Liver (tissue), 8 donors: ENCODE measurements at regions not wholly inside any gene's neighbourhood (a gene's known extent, or its start where the extent isn't known, plus 50 kb on each side); places are given as distances from the start of the nearest gene placed in this dataset.

Experiments used
- DNase-seq: peaks from one replicate; pipeline ENCODE4 v3.0.0-alpha.2; 2017; ENCODE audit warnings: low spot score
- H3K27ac ChIP-seq, 2 donors: one replicate each; pipeline ENCODE4 v1.7.0; 2013; ENCODE audit warnings: inconsistent platforms in 2 of 2, low read length in 2 of 2, control low read depth in 1 of 2, low read depth in 1 of 2, mild to moderate bottlenecking in 1 of 2
- H3K27me3 ChIP-seq, 4 donors: one replicate each; pipeline versions ENCODE4 v1.6.1 to v1.7.0; 2013; ENCODE audit warnings: low read length in 3 of 4, inconsistent platforms in 1 of 4, mild to moderate bottlenecking in 1 of 4, moderate library complexity in 1 of 4; ENCODE audit not compliant: control insufficient read depth in 4 of 4, insufficient read depth in 4 of 4
- H3K36me3 ChIP-seq, 4 donors: one replicate each; pipeline versions ENCODE4 v1.6.1 to v1.7.0; 2013; ENCODE audit warnings: low read length in 3 of 4, mild to moderate bottlenecking in 3 of 4, low read depth in 1 of 4, moderate library complexity in 1 of 4; ENCODE audit not compliant: control insufficient read depth in 4 of 4, insufficient read depth in 3 of 4
- H3K4me1 ChIP-seq, 4 donors: one replicate each; pipeline versions ENCODE4 v1.6.1 to v1.7.0; 2013; ENCODE audit warnings: low read length in 3 of 4, mild to moderate bottlenecking in 3 of 4, moderate library complexity in 1 of 4; ENCODE audit not compliant: control insufficient read depth in 4 of 4, insufficient read depth in 4 of 4
- H3K4me3 ChIP-seq, 3 donors: one replicate each; pipeline versions ENCODE4 v1.6.1 to v1.7.0; 2013; ENCODE audit warnings: low read length in 3 of 3, control low read depth in 1 of 3, low read depth in 1 of 3, mild to moderate bottlenecking in 1 of 3
- H3K9ac ChIP-seq, 2 donors: one replicate each; pipeline ENCODE4 v1.7.0; 2013; ENCODE audit warnings: low read length in 2 of 2, mild to moderate bottlenecking in 2 of 2, moderate library complexity in 2 of 2, control low read depth in 1 of 2, low read depth in 1 of 2
- H3K9me3 ChIP-seq, 4 donors: one replicate each; pipeline versions ENCODE4 v1.6.1 to v1.7.0; 2013; ENCODE audit warnings: low read length in 3 of 4; ENCODE audit not compliant: control insufficient read depth in 4 of 4
- EGR1 ChIP-seq, 2 donors: IDR thresholded peaks; 2 replicates each; pipeline ENCODE4 v1.6.1; 2016 to 2018; ENCODE audit warnings: antibody characterized with exemption in 2 of 2, low read depth in 2 of 2
- FOXA1 ChIP-seq: IDR thresholded peaks from 2 replicates; pipeline ENCODE4 v1.6.1; 2016; ENCODE audit warnings: antibody characterized with exemption
- FOXA2 ChIP-seq: IDR thresholded peaks from 2 replicates; pipeline ENCODE4 v1.6.1; 2016; ENCODE audit warnings: antibody characterized with exemption
- GABPA ChIP-seq, 2 donors: IDR thresholded peaks in 1 of 2; conservative IDR thresholded peaks in 1 of 2; 2 replicates each; pipeline ENCODE4 v1.6.1; 2016; ENCODE audit warnings: antibody characterized with exemption in 2 of 2, mild to moderate bottlenecking in 1 of 2, moderate library complexity in 1 of 2
- HNF4A ChIP-seq, 2 donors: conservative IDR thresholded peaks; 2 replicates each; pipeline ENCODE4 v1.6.1; 2016; ENCODE audit warnings: antibody characterized with exemption in 2 of 2, mild to moderate bottlenecking in 2 of 2
- HNF4G ChIP-seq: IDR thresholded peaks from 2 replicates; pipeline ENCODE4 v1.6.1; 2016; ENCODE audit warnings: antibody characterized with exemption
- JUND ChIP-seq, 2 donors: IDR thresholded peaks; 2 replicates each; pipeline ENCODE4 v1.6.1; 2016; ENCODE audit warnings: antibody characterized with exemption in 2 of 2
- NR2F2 ChIP-seq: IDR thresholded peaks from 2 replicates; pipeline ENCODE4 v1.6.1; 2016; ENCODE audit warnings: antibody characterized with exemption
- RAD21 ChIP-seq, 2 donors: IDR thresholded peaks; 2 replicates each; pipeline ENCODE4 v1.6.1; 2016; ENCODE audit warnings: antibody characterized with exemption in 2 of 2, mild to moderate bottlenecking in 2 of 2
- RXRA ChIP-seq, 2 donors: IDR thresholded peaks; 2 replicates each; pipeline ENCODE4 v1.6.1; 2017 to 2018; ENCODE audit warnings: antibody characterized with exemption in 2 of 2, mild to moderate bottlenecking in 1 of 2
- SP1 ChIP-seq: IDR thresholded peaks from 2 replicates; pipeline ENCODE4 v1.6.1; 2018; ENCODE audit warnings: antibody characterized with exemption, mild to moderate bottlenecking
- TAF1 ChIP-seq: conservative IDR thresholded peaks from 2 replicates; pipeline ENCODE4 v1.6.1; 2016; ENCODE audit warnings: antibody characterized with exemption, mild to moderate bottlenecking
- YY1 ChIP-seq: IDR thresholded peaks from 2 replicates; pipeline ENCODE4 v1.6.1; 2016; ENCODE audit warnings: antibody characterized with exemption, mild to moderate bottlenecking
- WGBS: extraction: QIAGEN DNeasy Blood & Tissue Kit; methylation state at CpG from one replicate; pipeline ENCODE4 v1.1.7; 2013; 5-methylcytosine and 5-hydroxymethylcytosine counted together
- TF ChIP-seq, protein P1 (sequence below): IDR thresholded peaks from 2 replicates; pipeline ENCODE4 v1.6.1; 2016; ENCODE audit warnings: antibody characterized with exemption, mild to moderate bottlenecking
- TF ChIP-seq, protein P2 (sequence below): IDR thresholded peaks from 2 replicates; pipeline ENCODE4 v1.6.1; 2016; ENCODE audit warnings: antibody characterized with exemption
- TF ChIP-seq, protein P3 (sequence below): IDR thresholded peaks from 2 replicates; pipeline ENCODE4 v1.6.1; 2016; ENCODE audit warnings: antibody characterized with exemption
- TF ChIP-seq, protein P4 (sequence below): IDR thresholded peaks from 2 replicates; pipeline ENCODE4 v1.6.1; 2016; ENCODE audit warnings: antibody characterized with exemption
- TF ChIP-seq, protein P5 (sequence below): fragments of 150-350 bp; IDR thresholded peaks from 2 replicates; pipeline ENCODE4 v1.5.1; 2017; ENCODE audit warnings: improper control_type of control experiment, low read depth, low read length; ENCODE audit not compliant: missing input control
- donor health status: healthy.
- donor health status: healthy.
- donor health status: healthy.
- donor health status: healthy.
- donor health status: healthy.

DNA sequence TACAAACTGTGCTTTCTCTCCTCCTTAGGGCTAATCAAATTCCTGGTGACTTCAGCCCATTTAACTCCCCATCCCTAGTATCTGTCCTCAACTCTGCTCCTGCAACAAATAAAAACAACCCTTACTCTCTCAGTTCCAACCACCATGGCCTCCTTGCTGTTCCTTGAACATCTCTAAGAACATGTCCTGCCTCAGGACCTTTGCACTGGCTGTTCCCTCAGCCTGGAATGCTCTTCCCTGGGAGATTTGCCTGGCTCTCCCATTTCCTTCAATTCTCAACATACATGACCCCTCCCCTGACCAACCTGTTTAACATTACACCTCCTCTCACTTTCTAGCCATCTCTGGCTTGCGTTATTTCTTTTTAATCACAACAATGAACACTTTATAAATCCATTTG is 170.5 kb downstream of the PTPN11 start:
- no peak for DNase-seq
- TF ChIP-seq SP1, result no peak
- no peak for TF ChIP-seq NR2F2
- TF ChIP-seq, protein P1, sequence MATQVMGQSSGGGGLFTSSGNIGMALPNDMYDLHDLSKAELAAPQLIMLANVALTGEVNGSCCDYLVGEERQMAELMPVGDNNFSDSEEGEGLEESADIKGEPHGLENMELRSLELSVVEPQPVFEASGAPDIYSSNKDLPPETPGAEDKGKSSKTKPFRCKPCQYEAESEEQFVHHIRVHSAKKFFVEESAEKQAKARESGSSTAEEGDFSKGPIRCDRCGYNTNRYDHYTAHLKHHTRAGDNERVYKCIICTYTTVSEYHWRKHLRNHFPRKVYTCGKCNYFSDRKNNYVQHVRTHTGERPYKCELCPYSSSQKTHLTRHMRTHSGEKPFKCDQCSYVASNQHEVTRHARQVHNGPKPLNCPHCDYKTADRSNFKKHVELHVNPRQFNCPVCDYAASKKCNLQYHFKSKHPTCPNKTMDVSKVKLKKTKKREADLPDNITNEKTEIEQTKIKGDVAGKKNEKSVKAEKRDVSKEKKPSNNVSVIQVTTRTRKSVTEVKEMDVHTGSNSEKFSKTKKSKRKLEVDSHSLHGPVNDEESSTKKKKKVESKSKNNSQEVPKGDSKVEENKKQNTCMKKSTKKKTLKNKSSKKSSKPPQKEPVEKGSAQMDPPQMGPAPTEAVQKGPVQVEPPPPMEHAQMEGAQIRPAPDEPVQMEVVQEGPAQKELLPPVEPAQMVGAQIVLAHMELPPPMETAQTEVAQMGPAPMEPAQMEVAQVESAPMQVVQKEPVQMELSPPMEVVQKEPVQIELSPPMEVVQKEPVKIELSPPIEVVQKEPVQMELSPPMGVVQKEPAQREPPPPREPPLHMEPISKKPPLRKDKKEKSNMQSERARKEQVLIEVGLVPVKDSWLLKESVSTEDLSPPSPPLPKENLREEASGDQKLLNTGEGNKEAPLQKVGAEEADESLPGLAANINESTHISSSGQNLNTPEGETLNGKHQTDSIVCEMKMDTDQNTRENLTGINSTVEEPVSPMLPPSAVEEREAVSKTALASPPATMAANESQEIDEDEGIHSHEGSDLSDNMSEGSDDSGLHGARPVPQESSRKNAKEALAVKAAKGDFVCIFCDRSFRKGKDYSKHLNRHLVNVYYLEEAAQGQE, result no peak
- no peak for TF ChIP-seq HNF4G
- TF ChIP-seq FOXA1, result no peak
- no peak for TF ChIP-seq RAD21 (IDR thresholded peaks at IDR 0.05)
- no peak for TF ChIP-seq TAF1
- TF ChIP-seq JUND (IDR thresholded peaks at IDR 0.05), result no peak
- TF ChIP-seq GABPA (IDR thresholded peaks at IDR 0.05 in 1 of 2, conservative IDR thresholded peaks at IDR 0.05 in 1 of 2), result no peak
- TF ChIP-seq FOXA2, result no peak
- no peak for TF ChIP-seq HNF4A (conservative IDR thresholded peaks at IDR 0.05)
- TF ChIP-seq RXRA (IDR thresholded peaks at IDR 0.05), result no peak
- no peak for TF ChIP-seq YY1
- TF ChIP-seq, protein P2, sequence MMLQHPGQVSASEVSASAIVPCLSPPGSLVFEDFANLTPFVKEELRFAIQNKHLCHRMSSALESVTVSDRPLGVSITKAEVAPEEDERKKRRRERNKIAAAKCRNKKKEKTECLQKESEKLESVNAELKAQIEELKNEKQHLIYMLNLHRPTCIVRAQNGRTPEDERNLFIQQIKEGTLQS, result no peak
- TF ChIP-seq EGR1 (IDR thresholded peaks at IDR 0.05; ENCODE audit: low read depth in 2 of 2), result no peak
- TF ChIP-seq, protein P3, sequence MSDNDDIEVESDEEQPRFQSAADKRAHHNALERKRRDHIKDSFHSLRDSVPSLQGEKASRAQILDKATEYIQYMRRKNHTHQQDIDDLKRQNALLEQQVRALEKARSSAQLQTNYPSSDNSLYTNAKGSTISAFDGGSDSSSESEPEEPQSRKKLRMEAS, result no peak
- TF ChIP-seq, protein P4, sequence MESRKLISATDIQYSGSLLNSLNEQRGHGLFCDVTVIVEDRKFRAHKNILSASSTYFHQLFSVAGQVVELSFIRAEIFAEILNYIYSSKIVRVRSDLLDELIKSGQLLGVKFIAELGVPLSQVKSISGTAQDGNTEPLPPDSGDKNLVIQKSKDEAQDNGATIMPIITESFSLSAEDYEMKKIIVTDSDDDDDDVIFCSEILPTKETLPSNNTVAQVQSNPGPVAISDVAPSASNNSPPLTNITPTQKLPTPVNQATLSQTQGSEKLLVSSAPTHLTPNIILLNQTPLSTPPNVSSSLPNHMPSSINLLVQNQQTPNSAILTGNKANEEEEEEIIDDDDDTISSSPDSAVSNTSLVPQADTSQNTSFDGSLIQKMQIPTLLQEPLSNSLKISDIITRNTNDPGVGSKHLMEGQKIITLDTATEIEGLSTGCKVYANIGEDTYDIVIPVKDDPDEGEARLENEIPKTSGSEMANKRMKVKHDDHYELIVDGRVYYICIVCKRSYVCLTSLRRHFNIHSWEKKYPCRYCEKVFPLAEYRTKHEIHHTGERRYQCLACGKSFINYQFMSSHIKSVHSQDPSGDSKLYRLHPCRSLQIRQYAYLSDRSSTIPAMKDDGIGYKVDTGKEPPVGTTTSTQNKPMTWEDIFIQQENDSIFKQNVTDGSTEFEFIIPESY, result no peak
- Histone ChIP-seq H3K27ac (no peak overlapping the region), H3K4me1 (no peaks in the 10 kb centered on the region), H3K9ac (no peak overlapping the region), H3K9me3 (peaks cover 0 to 2% (median 0%) of the 10 kb centered on the region in 4 donors), H3K36me3 (no peaks in the 10 kb centered on the region), H3K4me3 (no peak overlapping the region), H3K27me3 (no peaks in the 10 kb centered on the region)
- WGBS, result 94% methylated on average over 1 of the region's 1 CpG

DNA sequence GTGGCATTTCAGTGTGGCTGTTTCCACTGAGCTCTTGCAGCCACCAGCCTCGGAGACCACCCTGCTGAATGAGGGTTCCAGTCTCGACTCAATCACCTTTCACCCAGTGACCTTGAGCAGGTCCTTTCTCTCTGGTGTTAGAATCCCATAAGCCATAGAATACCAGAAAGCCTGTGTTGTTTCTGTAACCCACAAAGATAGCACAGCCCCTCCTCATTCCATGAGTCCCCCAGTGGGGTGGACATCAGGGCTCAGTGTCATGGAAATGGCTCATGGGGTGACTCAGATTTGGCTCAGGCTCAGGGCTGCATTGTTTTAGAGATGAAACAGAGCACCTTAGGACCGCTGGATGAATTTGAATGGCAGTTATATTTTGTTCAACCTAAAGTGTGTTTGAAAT is 171.5 kb downstream of the PTPN11 start:
- Histone ChIP-seq H3K9me3 (peaks cover 0 to 2% (median 0%) of the 10 kb centered on the region in 4 donors), H3K27me3 (no peaks in the 10 kb centered on the region), H3K36me3 (no peaks in the 10 kb centered on the region), H3K9ac (no peak overlapping the region), H3K4me1 (no peaks in the 10 kb centered on the region), H3K27ac (no peak overlapping the region), H3K4me3 (no peak overlapping the region)
- TF ChIP-seq TAF1, result no peak
- TF ChIP-seq, protein P1, result no peak
- TF ChIP-seq, protein P4, result no peak
- TF ChIP-seq HNF4G, result no peak
- no peak for TF ChIP-seq SP1
- TF ChIP-seq NR2F2, result no peak
- TF ChIP-seq FOXA2, result no peak
- TF ChIP-seq FOXA1, result no peak
- TF ChIP-seq EGR1 (IDR thresholded peaks at IDR 0.05; ENCODE audit: low read depth in 2 of 2), result no peak
- TF ChIP-seq RXRA (IDR thresholded peaks at IDR 0.05), result no peak
- TF ChIP-seq GABPA (IDR thresholded peaks at IDR 0.05 in 1 of 2, conservative IDR thresholded peaks at IDR 0.05 in 1 of 2), result no peak
- TF ChIP-seq, protein P5, sequence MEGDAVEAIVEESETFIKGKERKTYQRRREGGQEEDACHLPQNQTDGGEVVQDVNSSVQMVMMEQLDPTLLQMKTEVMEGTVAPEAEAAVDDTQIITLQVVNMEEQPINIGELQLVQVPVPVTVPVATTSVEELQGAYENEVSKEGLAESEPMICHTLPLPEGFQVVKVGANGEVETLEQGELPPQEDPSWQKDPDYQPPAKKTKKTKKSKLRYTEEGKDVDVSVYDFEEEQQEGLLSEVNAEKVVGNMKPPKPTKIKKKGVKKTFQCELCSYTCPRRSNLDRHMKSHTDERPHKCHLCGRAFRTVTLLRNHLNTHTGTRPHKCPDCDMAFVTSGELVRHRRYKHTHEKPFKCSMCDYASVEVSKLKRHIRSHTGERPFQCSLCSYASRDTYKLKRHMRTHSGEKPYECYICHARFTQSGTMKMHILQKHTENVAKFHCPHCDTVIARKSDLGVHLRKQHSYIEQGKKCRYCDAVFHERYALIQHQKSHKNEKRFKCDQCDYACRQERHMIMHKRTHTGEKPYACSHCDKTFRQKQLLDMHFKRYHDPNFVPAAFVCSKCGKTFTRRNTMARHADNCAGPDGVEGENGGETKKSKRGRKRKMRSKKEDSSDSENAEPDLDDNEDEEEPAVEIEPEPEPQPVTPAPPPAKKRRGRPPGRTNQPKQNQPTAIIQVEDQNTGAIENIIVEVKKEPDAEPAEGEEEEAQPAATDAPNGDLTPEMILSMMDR, result no peak
- no peak for TF ChIP-seq RAD21 (IDR thresholded peaks at IDR 0.05)
- DNase-seq, result no peak
- 34% methylated on average over 3 of the region's 3 CpGs for WGBS
